ENCODE measurements at regions not wholly inside any gene's neighbourhood (a gene's known extent, or its start where the extent isn't known, plus 50 kb on each side); places are given as distances from the start of the nearest gene placed in this dataset.

- TF ChIP-seq REST (IDR thresholded peaks at IDR 0.05; ENCODE audit: insufficient read depth in 1 of 2, low read depth in 2 of 2, low read length in 2 of 2) (no peak), SIN3A (IDR thresholded peaks at IDR 0.05; ENCODE audit: borderline replicate concordance, insufficient read depth, low read length) (no peak), TAF1 (IDR thresholded peaks at IDR 0.05; ENCODE audit: borderline replicate concordance, insufficient read depth, low read length) (no peak), POLR2AphosphoS5 (IDR thresholded peaks at IDR 0.05; ENCODE audit: low read depth, low read length) (no peak), FOXP2 (optimal IDR thresholded peaks at IDR 0.05; ENCODE audit: borderline replicate concordance, extremely low read depth, extremely low read length, insufficient read depth) (no peak)
These were observed 161.1 kb upstream of the ANO5 start for GRCh38 chr11:22031791-22032190.

- TF ChIP-seq FOXP2 (optimal IDR thresholded peaks at IDR 0.05; ENCODE audit: borderline replicate concordance, extremely low read depth, extremely low read length, insufficient read depth): no peak
- no peak for TF ChIP-seq TAF1 (IDR thresholded peaks at IDR 0.05; ENCODE audit: borderline replicate concordance, insufficient read depth, low read length)
- no peak for TF ChIP-seq SIN3A (IDR thresholded peaks at IDR 0.05; ENCODE audit: borderline replicate concordance, insufficient read depth, low read length)
- no peak for TF ChIP-seq POLR2AphosphoS5 (IDR thresholded peaks at IDR 0.05; ENCODE audit: low read depth, low read length)
These were observed 155.4 kb upstream of the ANO5 start for GRCh38 chr11:22037505-22037904.

DNA sequence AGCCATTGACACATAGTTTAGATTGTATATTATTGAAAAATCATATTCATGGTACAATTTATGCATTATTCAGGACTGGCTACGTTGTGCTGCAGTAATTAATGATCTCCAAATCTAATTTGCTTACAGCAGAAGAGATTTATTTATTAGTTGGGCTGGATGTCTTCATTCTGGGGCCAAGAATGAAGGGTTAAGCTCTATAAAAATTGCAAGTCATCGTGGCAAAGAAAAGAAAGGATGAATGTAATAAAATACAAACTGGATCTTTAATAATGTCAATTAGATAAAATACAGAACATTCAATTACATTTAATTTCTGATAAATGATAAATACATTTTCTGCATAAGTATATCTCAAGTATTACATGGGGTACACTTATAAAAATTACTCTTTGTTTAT lies 151.8 kb upstream of the ANO5 start:
- TF ChIP-seq FOXP2 (optimal IDR thresholded peaks at IDR 0.05; ENCODE audit: borderline replicate concordance, extremely low read depth, extremely low read length, insufficient read depth): no peak
- TF ChIP-seq SIN3A (IDR thresholded peaks at IDR 0.05; ENCODE audit: borderline replicate concordance, insufficient read depth, low read length): no peak
- no peak for TF ChIP-seq POLR2AphosphoS5 (IDR thresholded peaks at IDR 0.05; ENCODE audit: low read depth, low read length)
- TF ChIP-seq TAF1 (IDR thresholded peaks at IDR 0.05; ENCODE audit: borderline replicate concordance, insufficient read depth, low read length): no peak
- TF ChIP-seq REST (IDR thresholded peaks at IDR 0.05; ENCODE audit: insufficient read depth in 1 of 2, low read depth in 2 of 2, low read length in 2 of 2): no peak

DNA sequence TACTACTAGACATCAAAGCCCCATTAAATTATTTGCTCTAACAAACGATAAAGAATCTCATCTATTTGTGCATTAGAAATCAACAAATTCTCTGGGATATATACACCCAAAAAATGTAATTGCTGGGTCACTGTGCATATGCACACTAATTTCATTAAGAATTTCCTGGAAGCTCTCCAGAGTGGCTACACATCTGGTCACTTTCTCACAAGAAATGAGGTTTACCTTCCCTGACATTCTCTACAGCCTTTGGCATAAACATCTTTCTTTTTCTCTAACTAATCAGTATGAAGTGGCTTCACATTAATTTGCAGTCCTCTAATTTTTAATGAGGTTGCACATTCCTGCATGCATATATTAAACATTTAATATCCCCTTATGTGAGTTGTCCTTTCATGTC lies 150.8 kb upstream of the ANO5 start:
- TF ChIP-seq SIN3A (IDR thresholded peaks at IDR 0.05; ENCODE audit: borderline replicate concordance, insufficient read depth, low read length) (no peak), POLR2AphosphoS5 (IDR thresholded peaks at IDR 0.05; ENCODE audit: low read depth, low read length) (no peak), REST (IDR thresholded peaks at IDR 0.05; ENCODE audit: insufficient read depth in 1 of 2, low read depth in 2 of 2, low read length in 2 of 2) (no peak), TAF1 (IDR thresholded peaks at IDR 0.05; ENCODE audit: borderline replicate concordance, insufficient read depth, low read length) (no peak), FOXP2 (optimal IDR thresholded peaks at IDR 0.05; ENCODE audit: borderline replicate concordance, extremely low read depth, extremely low read length, insufficient read depth) (no peak)

- no peak for TF ChIP-seq SIN3A (IDR thresholded peaks at IDR 0.05; ENCODE audit: borderline replicate concordance, insufficient read depth, low read length)
- TF ChIP-seq REST (IDR thresholded peaks at IDR 0.05; ENCODE audit: insufficient read depth in 1 of 2, low read depth in 2 of 2, low read length in 2 of 2): no peak
- TF ChIP-seq POLR2AphosphoS5 (IDR thresholded peaks at IDR 0.05; ENCODE audit: low read depth, low read length): no peak
- TF ChIP-seq FOXP2 (optimal IDR thresholded peaks at IDR 0.05; ENCODE audit: borderline replicate concordance, extremely low read depth, extremely low read length, insufficient read depth): no peak
- TF ChIP-seq TAF1 (IDR thresholded peaks at IDR 0.05; ENCODE audit: borderline replicate concordance, insufficient read depth, low read length): no peak
These were observed 148.8 kb upstream of the ANO5 start for GRCh38 chr11:22044126-22044525.
